ENCODE measurements at regions not wholly inside any gene's neighbourhood (a gene's known extent, or its start where the extent isn't known, plus 50 kb on each side); places are given as distances from the start of the nearest gene placed in this dataset.

GRCh38 chr9:99463131-99463530 is 241.0 kb downstream of the SEC61B start (continued):
- TF ChIP-seq RAD51 (IDR thresholded peaks at IDR 0.05; ENCODE audit: borderline replicate concordance) (no peak), HNF4G (IDR thresholded peaks at IDR 0.05; ENCODE audit: borderline replicate concordance, low read depth, low read length) (no peak), HNF4G (CRISPR knock-in tag; IDR thresholded peaks at IDR 0.05; ENCODE audit: borderline replicate concordance, low read depth) (no peak)

DNA sequence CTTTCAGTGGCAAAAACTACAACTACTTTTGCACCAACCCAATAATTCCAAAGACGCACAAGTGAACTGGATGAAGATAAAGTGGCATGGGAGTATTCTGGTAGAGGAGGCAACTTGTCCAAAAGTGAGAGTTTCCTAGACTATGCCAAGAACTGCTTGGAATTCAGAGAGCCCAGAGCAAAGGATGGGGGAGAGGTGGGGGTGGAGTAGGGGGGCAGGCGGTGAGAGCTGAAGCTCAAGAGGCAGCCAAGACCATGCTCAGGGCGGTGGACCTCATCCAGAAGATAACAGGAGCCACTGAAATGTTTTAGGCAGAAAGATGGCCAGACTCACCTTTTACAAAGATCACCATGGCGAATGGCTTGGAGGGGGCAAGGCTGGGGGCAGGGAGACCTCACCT is 242.5 kb downstream of the SEC61B start:
- CTCF ChIA-PET (ENCODE audit: low intra/inter-chr PET ratio, low total read pairs), result no interaction called here
- Histone ChIP-seq H3K4me1 (ENCODE audit: insufficient read depth, low read length) (peaks cover 8% of the 10 kb centered on the region), H3K79me2 (ENCODE audit: insufficient read depth, low read length) (no peaks in the 10 kb centered on the region), H3K4me3 (replicated peaks in 1 of 3; ENCODE audit: insufficient read depth in 1 of 3, low read depth in 2 of 3, low read length in 3 of 3) (no peak overlapping the region), H3K4me2 (ENCODE audit: low read depth, low read length) (no peak overlapping the region), H4K20me1 (ENCODE audit: insufficient read depth, low read length) (no peaks in the 10 kb centered on the region), H2AFZ (ENCODE audit: low read length) (no peak overlapping the region), H3K27ac (ENCODE audit: extremely low read length, insufficient read depth, low read length) (no peak overlapping the region), H3K27me3 (ENCODE audit: control insufficient read depth in 1 of 2, insufficient read depth in 2 of 2, low read length in 2 of 2) (peaks cover 0 to 3% of the 10 kb centered on the region in 2 experiments; a peak in 2 of 5 replicates), H3K9ac (ENCODE audit: insufficient read depth, low read depth, low read length) (no peak overlapping the region), H3K36me3 (replicated peaks in 1 of 2; ENCODE audit: control insufficient read depth in 1 of 2, insufficient read depth in 2 of 2, low read length in 2 of 2) (no peaks in the 10 kb centered on the region), H3K9me3 (ENCODE audit: low read length) (no peaks in the 10 kb centered on the region)
- POLR2A ChIA-PET, result no interaction called here
- intact Hi-C loops (cut with micrococcal nuclease; ENCODE audit: unreplicated experiment), result no loop called here
- 11% methylated on average over 4 of the region's 4 CpGs for WGBS (ENCODE audit: low lambda C conversion rate)
- BruUV-seq (replicated peaks), result no TSS peak
- in situ Hi-C loops (cut with HindIII; ENCODE audit: extremely low pct_ligation_motif_present, low pct_unique_long_range_greater_than_20kb), result no loop called here
- DNase-seq (ENCODE audit: low spot score) (no peak), FAIRE-seq (no peak), ATAC-seq (no peak)
- no peak for TF ChIP-seq ELF4 (CRISPR knock-in tag; IDR thresholded peaks at IDR 0.05; ENCODE audit: borderline replicate concordance)
- TF ChIP-seq MXD1 (CRISPR knock-in tag; IDR thresholded peaks at IDR 0.05), result no peak
- TF ChIP-seq ZFP91 (CRISPR knock-in tag; IDR thresholded peaks at IDR 0.05; ENCODE audit: borderline replicate concordance), result no peak
- TF ChIP-seq MZF1 (CRISPR knock-in tag; IDR thresholded peaks at IDR 0.05; ENCODE audit: borderline replicate concordance), result no peak
